ENCODE measurements at regions not wholly inside any gene's neighbourhood (a gene's known extent, or its start where the extent isn't known, plus 50 kb on each side); places are given as distances from the start of the nearest gene placed in this dataset.

DNA sequence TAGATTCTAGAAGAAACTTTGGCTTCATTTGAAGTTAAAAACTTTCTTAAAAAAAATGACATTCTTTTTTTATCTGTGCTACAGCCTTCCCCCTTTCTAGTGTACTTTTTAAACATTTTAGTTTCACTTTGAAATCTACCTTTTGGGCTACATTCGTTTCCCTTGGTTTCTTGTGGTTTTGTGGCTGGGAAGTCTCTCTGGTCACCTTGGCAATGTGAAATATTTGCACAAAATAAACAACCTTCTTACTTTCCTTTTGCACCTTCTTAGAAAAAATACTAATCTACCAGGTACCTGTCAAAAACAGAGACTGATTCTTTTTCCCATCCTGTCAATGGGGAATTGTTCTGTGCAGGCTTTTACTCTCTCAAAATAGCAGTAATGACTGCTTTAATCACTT, 350.2 kb downstream of the GATA3 start:
- TF ChIP-seq POLR2AphosphoS5 (IDR thresholded peaks at IDR 0.05), result no peak
- TF ChIP-seq, protein P1, sequence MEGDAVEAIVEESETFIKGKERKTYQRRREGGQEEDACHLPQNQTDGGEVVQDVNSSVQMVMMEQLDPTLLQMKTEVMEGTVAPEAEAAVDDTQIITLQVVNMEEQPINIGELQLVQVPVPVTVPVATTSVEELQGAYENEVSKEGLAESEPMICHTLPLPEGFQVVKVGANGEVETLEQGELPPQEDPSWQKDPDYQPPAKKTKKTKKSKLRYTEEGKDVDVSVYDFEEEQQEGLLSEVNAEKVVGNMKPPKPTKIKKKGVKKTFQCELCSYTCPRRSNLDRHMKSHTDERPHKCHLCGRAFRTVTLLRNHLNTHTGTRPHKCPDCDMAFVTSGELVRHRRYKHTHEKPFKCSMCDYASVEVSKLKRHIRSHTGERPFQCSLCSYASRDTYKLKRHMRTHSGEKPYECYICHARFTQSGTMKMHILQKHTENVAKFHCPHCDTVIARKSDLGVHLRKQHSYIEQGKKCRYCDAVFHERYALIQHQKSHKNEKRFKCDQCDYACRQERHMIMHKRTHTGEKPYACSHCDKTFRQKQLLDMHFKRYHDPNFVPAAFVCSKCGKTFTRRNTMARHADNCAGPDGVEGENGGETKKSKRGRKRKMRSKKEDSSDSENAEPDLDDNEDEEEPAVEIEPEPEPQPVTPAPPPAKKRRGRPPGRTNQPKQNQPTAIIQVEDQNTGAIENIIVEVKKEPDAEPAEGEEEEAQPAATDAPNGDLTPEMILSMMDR (IDR thresholded peaks at IDR 0.05), result no peak
